ENCODE measurements at regions not wholly inside any gene's neighbourhood (a gene's known extent, or its start where the extent isn't known, plus 50 kb on each side); places are given as distances from the start of the nearest gene placed in this dataset.

DNA sequence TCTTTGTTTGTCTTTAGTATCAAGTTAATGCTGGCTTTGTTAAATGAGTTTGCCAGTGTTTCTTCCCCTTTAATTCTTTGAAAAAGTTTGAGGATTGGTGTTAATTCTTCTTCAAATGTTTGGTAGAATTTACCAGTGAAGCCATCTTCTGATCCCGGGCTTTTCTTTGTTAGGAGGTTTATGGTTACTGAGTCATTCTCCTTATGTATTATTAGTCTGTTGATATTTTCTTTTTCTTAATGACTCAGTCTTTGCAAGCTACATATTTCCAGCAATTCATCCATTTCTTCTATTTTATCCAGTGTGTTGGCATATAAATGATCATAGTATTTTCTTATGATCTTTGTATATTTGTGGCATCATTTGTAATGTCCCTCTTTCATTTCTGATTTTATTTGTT is 74.5 kb upstream of the SPINK5 start:
- Histone ChIP-seq H3K4me3 (no peak overlapping the region), H3K27ac (replicated peaks) (no peak overlapping the region), H3K27me3 (ENCODE audit: low read depth) (no peaks in the 10 kb centered on the region), H3K4me1 (no peaks in the 10 kb centered on the region), H3K9me3 (replicated peaks) (no peaks in the 10 kb centered on the region), H3K36me3 (no peaks in the 10 kb centered on the region)
- TF ChIP-seq, protein P1, sequence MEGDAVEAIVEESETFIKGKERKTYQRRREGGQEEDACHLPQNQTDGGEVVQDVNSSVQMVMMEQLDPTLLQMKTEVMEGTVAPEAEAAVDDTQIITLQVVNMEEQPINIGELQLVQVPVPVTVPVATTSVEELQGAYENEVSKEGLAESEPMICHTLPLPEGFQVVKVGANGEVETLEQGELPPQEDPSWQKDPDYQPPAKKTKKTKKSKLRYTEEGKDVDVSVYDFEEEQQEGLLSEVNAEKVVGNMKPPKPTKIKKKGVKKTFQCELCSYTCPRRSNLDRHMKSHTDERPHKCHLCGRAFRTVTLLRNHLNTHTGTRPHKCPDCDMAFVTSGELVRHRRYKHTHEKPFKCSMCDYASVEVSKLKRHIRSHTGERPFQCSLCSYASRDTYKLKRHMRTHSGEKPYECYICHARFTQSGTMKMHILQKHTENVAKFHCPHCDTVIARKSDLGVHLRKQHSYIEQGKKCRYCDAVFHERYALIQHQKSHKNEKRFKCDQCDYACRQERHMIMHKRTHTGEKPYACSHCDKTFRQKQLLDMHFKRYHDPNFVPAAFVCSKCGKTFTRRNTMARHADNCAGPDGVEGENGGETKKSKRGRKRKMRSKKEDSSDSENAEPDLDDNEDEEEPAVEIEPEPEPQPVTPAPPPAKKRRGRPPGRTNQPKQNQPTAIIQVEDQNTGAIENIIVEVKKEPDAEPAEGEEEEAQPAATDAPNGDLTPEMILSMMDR (IDR thresholded peaks at IDR 0.05; ENCODE audit: borderline replicate concordance): no peak
- DNase-seq: no peak
- intact Hi-C loops (cut with micrococcal nuclease): no loop called here

DNA sequence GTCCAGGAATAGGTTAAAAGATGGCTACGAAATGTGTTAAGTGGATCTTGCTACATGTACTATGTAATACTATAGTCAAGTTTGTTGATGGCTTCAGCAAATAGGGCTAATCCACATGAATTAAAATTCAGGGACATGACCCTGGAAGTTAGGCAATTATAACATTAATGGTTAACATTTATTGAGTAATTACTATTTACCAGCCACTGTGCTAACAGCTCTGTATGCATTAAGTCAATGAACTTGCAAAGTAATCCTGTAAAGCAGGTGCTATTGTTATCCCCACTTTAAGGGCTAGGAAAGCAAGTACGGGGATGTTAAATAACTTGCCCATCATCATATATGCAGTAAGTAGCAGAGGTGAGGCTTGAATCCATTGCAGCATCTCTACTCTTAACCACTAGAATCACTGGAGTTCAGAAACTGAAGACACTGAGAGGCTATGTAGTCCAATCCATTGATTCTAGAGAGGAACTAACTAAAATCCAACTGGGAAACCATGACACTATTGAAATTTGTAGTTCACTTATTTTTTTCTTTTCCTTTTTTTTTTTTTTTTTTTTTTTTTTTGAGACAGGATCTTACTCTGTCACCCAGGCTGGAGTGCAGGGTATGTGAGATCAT is 77.5 kb upstream of the SPINK5 start:
- Histone ChIP-seq H3K36me3 (no peaks in the 10 kb centered on the region), H3K4me1 (no peaks in the 10 kb centered on the region), H3K27me3 (ENCODE audit: low read depth) (no peaks in the 10 kb centered on the region), H3K9me3 (replicated peaks) (no peaks in the 10 kb centered on the region), H3K27ac (replicated peaks) (no peak overlapping the region), H3K4me3 (no peak overlapping the region)
- intact Hi-C loops (cut with micrococcal nuclease): no loop called here
- no peak for DNase-seq
- TF ChIP-seq, protein P1 (IDR thresholded peaks at IDR 0.05; ENCODE audit: borderline replicate concordance): no peak

DNA sequence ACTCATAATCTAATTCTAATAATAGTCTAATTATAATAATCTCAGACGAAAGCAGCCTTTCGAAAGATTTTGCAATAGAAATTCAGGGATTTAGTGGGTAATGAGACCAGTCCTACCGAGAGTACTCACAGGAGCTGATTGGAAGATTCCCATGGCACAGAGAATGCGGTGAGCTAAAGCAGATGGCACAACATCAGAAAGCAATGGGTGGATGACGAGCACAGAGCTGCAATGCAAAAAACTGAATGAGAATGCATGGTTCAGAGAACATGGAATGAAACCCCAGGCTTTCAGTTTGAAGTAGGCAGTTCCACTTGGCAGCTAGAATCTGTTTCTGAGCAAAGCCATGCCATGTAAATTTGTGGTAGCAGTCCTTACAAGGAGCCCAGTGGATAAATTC is 78.2 kb upstream of the SPINK5 start:
- H3K27me3 ChIP-seq (ENCODE audit: low read depth): no peaks in the 10 kb centered on the region
- no peaks in the 10 kb centered on the region for H3K9me3 ChIP-seq (replicated peaks)
- intact Hi-C loops (cut with micrococcal nuclease): no loop called here
- TF ChIP-seq, protein P1 (IDR thresholded peaks at IDR 0.05; ENCODE audit: borderline replicate concordance): no peak
- no peak for DNase-seq
- no peak overlapping the region for H3K27ac ChIP-seq (replicated peaks)
- no peaks in the 10 kb centered on the region for H3K36me3 ChIP-seq
- no peak overlapping the region for H3K4me3 ChIP-seq
- no peaks in the 10 kb centered on the region for H3K4me1 ChIP-seq

DNA sequence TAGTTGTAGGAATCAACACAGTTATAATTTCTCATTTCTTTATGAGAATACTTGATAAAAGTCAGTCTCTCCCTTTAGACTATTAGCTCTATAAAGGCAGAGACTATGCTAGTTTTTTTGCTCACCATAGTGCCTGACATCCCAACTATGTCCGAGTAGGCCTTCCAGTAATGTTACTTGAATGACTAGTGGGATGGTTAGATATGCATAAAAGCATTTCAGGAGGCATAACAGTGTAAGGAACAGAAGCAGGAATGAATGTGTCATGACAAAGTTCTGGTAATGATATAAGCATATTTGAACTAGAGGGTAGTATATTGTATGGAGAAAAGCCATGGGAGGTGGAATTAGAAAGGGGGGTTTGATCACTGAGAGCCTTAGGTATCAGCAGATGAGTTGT is 77.4 kb upstream of the C5orf46 start:
- Histone ChIP-seq H3K36me3 (no peaks in the 10 kb centered on the region), H3K27me3 (ENCODE audit: low read depth) (no peaks in the 10 kb centered on the region), H3K4me3 (no peak overlapping the region), H3K27ac (replicated peaks) (no peak overlapping the region), H3K9me3 (replicated peaks) (no peaks in the 10 kb centered on the region), H3K4me1 (no peaks in the 10 kb centered on the region)
- intact Hi-C loops (cut with micrococcal nuclease): no loop called here
- TF ChIP-seq, protein P1 (IDR thresholded peaks at IDR 0.05; ENCODE audit: borderline replicate concordance): no peak
- no peak for DNase-seq

DNA sequence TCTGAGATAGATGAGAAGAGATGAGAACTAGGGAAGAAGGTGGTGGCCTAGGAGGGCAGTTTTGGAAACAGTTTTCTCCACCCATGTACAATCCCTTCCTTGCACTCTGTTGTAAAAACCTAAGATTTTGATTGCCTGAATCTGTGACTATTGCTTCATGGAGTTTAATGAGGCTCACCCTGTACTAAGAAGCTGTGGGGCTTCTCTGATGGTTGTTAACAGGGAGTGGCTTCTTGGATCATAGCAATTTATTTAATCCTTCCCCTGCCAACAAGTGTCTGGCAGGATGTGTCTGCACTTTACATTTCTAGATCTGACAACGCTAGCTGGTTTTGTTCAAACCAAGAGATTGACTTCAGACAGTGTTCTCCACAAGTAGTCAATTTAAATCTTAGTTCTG is 74.7 kb upstream of the C5orf46 start:
- H3K9me3 ChIP-seq (replicated peaks): peaks cover 9% of the 10 kb centered on the region
- no peaks in the 10 kb centered on the region for H3K4me1 ChIP-seq
- H3K27me3 ChIP-seq (ENCODE audit: low read depth): no peaks in the 10 kb centered on the region
- no peak for DNase-seq
- intact Hi-C loops (cut with micrococcal nuclease): no loop called here
- no peak overlapping the region for H3K27ac ChIP-seq (replicated peaks)
- no peaks in the 10 kb centered on the region for H3K36me3 ChIP-seq
- H3K4me3 ChIP-seq: no peak overlapping the region
- TF ChIP-seq, protein P1 (IDR thresholded peaks at IDR 0.05; ENCODE audit: borderline replicate concordance): no peak

Measured in left ventricle myocardium inferior (tissue), 1 donor.